Mucosa of descending colon (tissue), 3 donors: ENCODE measurements at regions not wholly inside any gene's neighbourhood (a gene's known extent, or its start where the extent isn't known, plus 50 kb on each side); places are given as distances from the start of the nearest gene placed in this dataset.

Experiments used
- ATAC-seq: fragments of 200-7000 bp; cut with Tn5 transposase; one replicate; pipeline ENCODE4 v1.9.1; 2020; ENCODE audit warnings: mild to moderate bottlenecking, moderate library complexity
- DNase-seq, 3 donors: peaks; one replicate each; pipeline ENCODE4 v3.0.0-alpha.2; 2020
- H3K36me3 ChIP-seq: fragments of 200-600 bp; one replicate; pipeline ENCODE4 v1.8.0; 2021; ENCODE audit warnings: low read depth, mild to moderate bottlenecking
- H3K4me1 ChIP-seq: fragments of 200-600 bp; one replicate; pipeline ENCODE4 v1.8.0; 2021; ENCODE audit warnings: low read depth, mild to moderate bottlenecking
- H3K4me3 ChIP-seq: fragments of 200-600 bp; one replicate; pipeline ENCODE4 v1.8.0; 2021; ENCODE audit warnings: mild to moderate bottlenecking
- H3K9me3 ChIP-seq: fragments of 200-600 bp; one replicate; pipeline ENCODE4 v1.8.0; 2021; ENCODE audit warnings: mild to moderate bottlenecking
- intact Hi-C, 2 donors: fragments of 100-400 bp; cut with DNase I in 1 of 2; cut with micrococcal nuclease in 1 of 2; formaldehyde crosslinking; loops; one replicate each; pipeline versions ENCODE4 v1.11.0 to v1.11.1; 2022; cut with DNase I, micrococcal nuclease
- TF ChIP-seq, protein P1 (sequence below): fragments of 200-600 bp; IDR thresholded peaks from one replicate; pipeline ENCODE4 v1.8.0; 2022; ENCODE audit warnings: antibody characterized with exemption, mild to moderate bottlenecking
- donor health status: DM: no; HTN: no; CAD: no; lungs with moderate emphysema.
- donor health status: DM: no; HTN: no; CAD: no.
- donor health status: DM: no; HTN: yes; CAD: no.

GRCh38 chr1:173128742-173129141 lies 78.0 kb upstream of the TNFSF18 start:
- peak; percentile 55 for ATAC-seq
- DNase-seq = peak in 1 of 3 donors; percentile 17
- intact Hi-C loops = no loop called here

GRCh38 chr1:173127369-173128307 lies 76.9 kb upstream of the TNFSF18 start:
- intact Hi-C loops = no loop called here
- no peak for ATAC-seq
- Histone ChIP-seq H3K9me3 (no peaks in the 10 kb centered on the region), H3K4me1 (peaks cover 8% of the 10 kb centered on the region), H3K4me3 (no peak overlapping the region), H3K36me3 (no peaks in the 10 kb centered on the region)
- peak in 1 of 3 donors; percentile 9 for DNase-seq
- TF ChIP-seq, protein P1, sequence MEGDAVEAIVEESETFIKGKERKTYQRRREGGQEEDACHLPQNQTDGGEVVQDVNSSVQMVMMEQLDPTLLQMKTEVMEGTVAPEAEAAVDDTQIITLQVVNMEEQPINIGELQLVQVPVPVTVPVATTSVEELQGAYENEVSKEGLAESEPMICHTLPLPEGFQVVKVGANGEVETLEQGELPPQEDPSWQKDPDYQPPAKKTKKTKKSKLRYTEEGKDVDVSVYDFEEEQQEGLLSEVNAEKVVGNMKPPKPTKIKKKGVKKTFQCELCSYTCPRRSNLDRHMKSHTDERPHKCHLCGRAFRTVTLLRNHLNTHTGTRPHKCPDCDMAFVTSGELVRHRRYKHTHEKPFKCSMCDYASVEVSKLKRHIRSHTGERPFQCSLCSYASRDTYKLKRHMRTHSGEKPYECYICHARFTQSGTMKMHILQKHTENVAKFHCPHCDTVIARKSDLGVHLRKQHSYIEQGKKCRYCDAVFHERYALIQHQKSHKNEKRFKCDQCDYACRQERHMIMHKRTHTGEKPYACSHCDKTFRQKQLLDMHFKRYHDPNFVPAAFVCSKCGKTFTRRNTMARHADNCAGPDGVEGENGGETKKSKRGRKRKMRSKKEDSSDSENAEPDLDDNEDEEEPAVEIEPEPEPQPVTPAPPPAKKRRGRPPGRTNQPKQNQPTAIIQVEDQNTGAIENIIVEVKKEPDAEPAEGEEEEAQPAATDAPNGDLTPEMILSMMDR = no peak

More at GRCh38 chr1:173128742-173129141, 78.0 kb upstream of the TNFSF18 start:
- H3K4me1 ChIP-seq = peaks cover 4% of the 10 kb centered on the region
- H3K36me3 ChIP-seq = no peaks in the 10 kb centered on the region
- no peaks in the 10 kb centered on the region for H3K9me3 ChIP-seq
- H3K4me3 ChIP-seq = no peak overlapping the region
- TF ChIP-seq, protein P1 = no peak

GRCh38 chr1:173126421-173126820 lies 75.7 kb upstream of the TNFSF18 start:
- Histone ChIP-seq H3K36me3 (no peaks in the 10 kb centered on the region), H3K4me1 (peaks cover 10% of the 10 kb centered on the region), H3K9me3 (no peaks in the 10 kb centered on the region), H3K4me3 (no peak overlapping the region)
- intact Hi-C loops = no loop called here
- DNase-seq = no peak
- TF ChIP-seq, protein P1 = no peak
- no peak for ATAC-seq

DNA sequence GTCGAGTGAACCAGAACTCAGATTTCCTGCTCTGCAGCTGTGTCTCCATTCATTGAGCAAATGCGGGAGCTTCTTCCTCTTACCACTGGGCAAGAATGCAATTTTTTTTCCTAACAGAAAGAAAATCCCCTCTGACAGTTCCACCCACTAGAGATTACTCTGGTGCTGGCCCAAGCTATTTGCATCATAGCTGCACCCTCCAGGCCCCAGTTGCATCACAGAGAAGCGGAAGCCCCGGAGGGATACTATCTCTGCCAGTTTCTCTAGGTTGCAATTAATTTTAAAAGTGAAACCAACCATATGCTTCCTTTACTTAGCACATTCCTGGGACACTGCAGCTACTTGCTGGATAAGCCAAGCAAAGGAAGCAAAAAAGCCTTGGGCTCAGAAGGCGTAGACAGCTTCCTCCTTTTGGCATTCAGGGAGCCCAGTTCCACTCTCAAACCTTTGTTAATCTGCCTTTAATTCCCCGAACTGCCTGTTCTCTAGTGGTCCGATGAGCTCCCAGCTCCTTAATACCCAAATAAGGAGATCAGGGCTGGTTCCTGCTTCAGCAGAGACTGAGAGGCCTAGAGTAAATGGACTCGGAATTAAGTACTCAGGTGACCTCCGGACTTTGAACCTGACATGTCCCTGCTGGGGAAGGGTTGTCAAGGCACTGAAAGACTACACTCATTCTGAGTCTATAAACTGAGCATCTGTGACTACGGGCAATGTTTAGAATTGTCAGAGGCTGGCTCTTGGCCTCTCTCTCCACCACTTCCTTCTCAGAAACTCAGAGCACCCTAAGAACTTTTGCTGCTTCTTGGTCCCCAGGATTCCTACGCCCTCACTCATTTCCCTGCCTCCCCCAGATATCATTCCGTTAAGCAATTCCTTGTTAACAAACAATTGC lies 72.5 kb upstream of the TNFSF18 start:
- DNase-seq (peak; percentile 48 to 70 (median 65)), ATAC-seq (peak; percentile 94)
- intact Hi-C loops = no loop called here
- TF ChIP-seq, protein P1 = no peak
- H3K9me3 ChIP-seq = no peaks in the 10 kb centered on the region
- H3K36me3 ChIP-seq = no peaks in the 10 kb centered on the region
- no peak overlapping the region for H3K4me3 ChIP-seq
- peaks cover 10% of the 10 kb centered on the region for H3K4me1 ChIP-seq

DNA sequence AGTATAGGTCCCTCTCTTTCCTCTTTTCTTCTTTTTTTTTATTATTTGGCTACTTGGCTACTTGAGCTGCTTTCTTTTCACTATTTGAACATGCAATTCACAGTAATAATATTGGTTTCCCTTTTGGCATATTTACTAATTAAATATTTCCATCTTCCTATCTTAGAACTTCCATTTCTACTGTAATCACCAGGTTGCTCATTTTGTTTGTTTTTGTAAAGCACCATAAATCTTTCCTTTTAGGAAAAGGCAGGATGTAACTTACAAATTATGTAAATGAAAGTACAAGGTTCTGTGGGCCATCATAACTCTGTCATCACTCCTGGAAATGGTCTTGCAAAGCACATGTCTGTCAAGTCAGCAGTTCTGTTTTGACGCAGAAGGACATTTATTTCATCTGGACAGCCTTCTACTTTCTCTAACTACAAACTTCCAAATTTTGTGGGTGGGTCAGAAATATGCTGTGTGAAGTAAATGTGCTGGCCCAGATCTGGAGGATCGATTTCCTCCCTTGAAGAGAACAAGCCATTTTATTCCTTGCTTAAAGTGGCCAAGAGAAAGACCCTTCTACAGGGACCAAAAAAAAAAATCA lies 71.7 kb upstream of the TNFSF18 start:
- ATAC-seq = peak; percentile 21

More for the DNA sequence above, 71.7 kb upstream of the TNFSF18 start:
- H3K4me1 ChIP-seq = peaks cover 7% of the 10 kb centered on the region
- intact Hi-C loops = no loop called here
- TF ChIP-seq, protein P1 = no peak
- no peaks in the 10 kb centered on the region for H3K9me3 ChIP-seq
- H3K4me3 ChIP-seq = no peak overlapping the region
- H3K36me3 ChIP-seq = no peaks in the 10 kb centered on the region
- no peak for DNase-seq
